HEK293 (cell line): ENCODE measurements at regions not wholly inside any gene's neighbourhood (a gene's known extent, or its start where the extent isn't known, plus 50 kb on each side); places are given as distances from the start of the nearest gene placed in this dataset.
"Not testable (repeated sequence)": the region's sequence is repeated elsewhere in the genome, so short reads cannot be mapped to it uniquely, and the experiment has no call there.

Source experiments
- CTCF ChIA-PET: fragments of 350-600 bp; formaldehyde crosslinking; extraction: SDS; loops from one replicate; lab custom pipeline; 2021; ENCODE audit warnings: antibody characterized with exemption; lab: Yijun Ruan, JAX
- POLR2A ChIA-PET: fragments of 300-600 bp; formaldehyde crosslinking; extraction: SDS; loops from one replicate; lab custom pipeline; 2020; ENCODE audit warnings: antibody characterized with exemption, inconsistent platforms; lab: Yijun Ruan, JAX
- H3K27ac ChIP-seq: fragments of 200-500 bp; sonication (Bioruptor generic); 2 replicates; pipeline ENCODE4 v1.5.1; 2014; ENCODE audit warnings: low read depth, low read length, control low read depth, inconsistent platforms; ENCODE audit errors: extremely low read depth
- H3K36me3 ChIP-seq, 2 experiments: fragments of 200-500 bp in 1 of 2; sonication (Bioruptor generic) in 1 of 2; 1 replicate in 1 of 2; 2 replicates in 1 of 2; pipeline ENCODE4 v1.5.1; 2014 to 2017; ENCODE audit warnings: inconsistent platforms in 2 of 2, low read length in 2 of 2; ENCODE audit not compliant: control insufficient read depth in 2 of 2, insufficient read depth in 1 of 2
- H3K4me1 ChIP-seq: fragments of 200-500 bp; sonication (Bioruptor generic); 2 replicates; pipeline ENCODE4 v1.5.1; 2014; ENCODE audit warnings: mild to moderate bottlenecking, low read length, inconsistent platforms; ENCODE audit not compliant: control insufficient read depth, insufficient read depth
- H3K4me3 ChIP-seq: 2 replicates; pipeline ENCODE4 v1.5.1; 2011; ENCODE audit warnings: low read depth, mild to moderate bottlenecking, control low read depth, low read length, moderate library complexity
- H3K9me3 ChIP-seq: fragments of 200-500 bp; sonication (Bioruptor generic); 2 replicates; pipeline ENCODE4 v1.5.1; 2014; ENCODE audit warnings: low read depth, low read length, inconsistent platforms; ENCODE audit not compliant: control insufficient read depth, insufficient read depth
- AEBP2 ChIP-seq: fragments of 450-650 bp; formaldehyde crosslinking; IDR thresholded peaks from 2 replicates; pipeline ENCODE4 v1.5.1; 2016; ENCODE audit warnings: missing biosample characterization, missing genetic modification characterization, borderline replicate concordance
- BCL11A ChIP-seq: fragments of 450-650 bp; formaldehyde crosslinking; IDR thresholded peaks from 2 replicates; pipeline ENCODE4 v1.5.1; 2016; ENCODE audit warnings: low read depth, missing biosample characterization, missing genetic modification characterization
- KLF9 ChIP-seq: fragments of 450-650 bp; formaldehyde crosslinking; IDR thresholded peaks from 2 replicates; pipeline ENCODE4 v1.5.1; 2016; ENCODE audit warnings: missing biosample characterization, missing genetic modification characterization, low read depth
- SETDB1 ChIP-seq: IDR thresholded peaks from one replicate; pipeline ENCODE4 v1.6.1; 2017; ENCODE audit warnings: mild to moderate bottlenecking, low read length, moderate library complexity, mixed read lengths; ENCODE audit not compliant: insufficient read length
- YY1 ChIP-seq: fragments of 450-650 bp; formaldehyde crosslinking; IDR thresholded peaks from 2 replicates; pipeline ENCODE4 v1.5.1; 2018; ENCODE audit warnings: missing biosample characterization, missing genetic modification characterization
- ZNF133 ChIP-seq: fragments of 450-650 bp; formaldehyde crosslinking; IDR thresholded peaks from 2 replicates; pipeline ENCODE4 v1.5.1; 2016; ENCODE audit warnings: missing biosample characterization, missing genetic modification characterization
- ZNF140 ChIP-seq: fragments of 450-650 bp; formaldehyde crosslinking; IDR thresholded peaks from 2 replicates; pipeline ENCODE4 v1.5.1; 2016; ENCODE audit warnings: missing biosample characterization, missing genetic modification characterization
- ZNF266 ChIP-seq: fragments of 450-650 bp; formaldehyde crosslinking; IDR thresholded peaks from 2 replicates; pipeline ENCODE4 v1.5.1; 2016; ENCODE audit warnings: missing biosample characterization, missing genetic modification characterization, low read depth
- ZNF501 ChIP-seq: fragments of 450-650 bp; formaldehyde crosslinking; IDR thresholded peaks from 2 replicates; pipeline ENCODE4 v1.5.1; 2016; ENCODE audit warnings: missing biosample characterization, missing genetic modification characterization
- ZNF510 ChIP-seq: fragments of 450-650 bp; formaldehyde crosslinking; IDR thresholded peaks from 2 replicates; pipeline ENCODE4 v1.5.1; 2018; ENCODE audit warnings: mild to moderate bottlenecking, missing genetic modification characterization, missing biosample characterization; ENCODE audit not compliant: insufficient replicate concordance
- ZNF544 ChIP-seq: fragments of 450-650 bp; formaldehyde crosslinking; IDR thresholded peaks from 2 replicates; pipeline ENCODE4 v1.5.0; 2017; ENCODE audit warnings: missing biosample characterization, missing genetic modification characterization
- ZNF660 ChIP-seq: fragments of 450-650 bp; IDR thresholded peaks from 2 replicates; pipeline ENCODE4 v1.5.1; 2018; ENCODE audit warnings: missing biosample characterization, mild to moderate bottlenecking, missing genetic modification characterization
- TF ChIP-seq, protein P1 (sequence below): fragments of 450-650 bp; formaldehyde crosslinking; IDR thresholded peaks from 2 replicates; pipeline ENCODE4 v1.5.1; 2016; ENCODE audit warnings: missing biosample characterization, missing genetic modification characterization
- TF ChIP-seq, protein P2 (sequence below): fragments of 450-650 bp; formaldehyde crosslinking; IDR thresholded peaks from 2 replicates; pipeline ENCODE4 v1.5.1; 2016; ENCODE audit warnings: missing biosample characterization, missing genetic modification characterization

GRCh38 chr12:74780182-74780849 lies 242.7 kb downstream of the ATXN7L3B start (continued):
- TF ChIP-seq, protein P1, sequence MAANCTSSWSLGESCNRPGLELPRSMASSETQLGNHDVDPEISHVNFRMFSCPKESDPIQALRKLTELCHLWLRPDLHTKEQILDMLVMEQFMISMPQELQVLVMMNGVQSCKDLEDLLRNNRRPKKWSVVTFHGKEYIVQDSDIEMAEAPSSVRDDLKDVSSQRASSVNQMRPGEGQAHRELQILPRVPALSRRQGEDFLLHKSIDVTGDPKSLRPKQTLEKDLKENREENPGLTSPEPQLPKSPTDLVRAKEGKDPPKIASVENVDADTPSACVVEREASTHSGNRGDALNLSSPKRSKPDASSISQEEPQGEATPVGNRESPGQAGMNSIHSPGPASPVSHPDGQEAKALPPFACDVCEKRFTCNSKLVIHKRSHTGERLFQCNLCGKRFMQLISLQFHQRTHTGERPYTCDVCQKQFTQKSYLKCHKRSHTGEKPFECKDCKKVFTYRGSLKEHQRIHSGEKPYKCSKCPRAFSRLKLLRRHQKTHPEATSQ, result no peak
- TF ChIP-seq AEBP2 (tag by site-specific recombination) (no peak), ZNF501 (tag by site-specific recombination) (no peak), BCL11A (tag by site-specific recombination) (no peak), ZNF510 (tag by site-specific recombination) (no peak), SETDB1 (no peak), ZNF660 (tag by site-specific recombination) (no peak), ZNF544 (no peak)

DNA sequence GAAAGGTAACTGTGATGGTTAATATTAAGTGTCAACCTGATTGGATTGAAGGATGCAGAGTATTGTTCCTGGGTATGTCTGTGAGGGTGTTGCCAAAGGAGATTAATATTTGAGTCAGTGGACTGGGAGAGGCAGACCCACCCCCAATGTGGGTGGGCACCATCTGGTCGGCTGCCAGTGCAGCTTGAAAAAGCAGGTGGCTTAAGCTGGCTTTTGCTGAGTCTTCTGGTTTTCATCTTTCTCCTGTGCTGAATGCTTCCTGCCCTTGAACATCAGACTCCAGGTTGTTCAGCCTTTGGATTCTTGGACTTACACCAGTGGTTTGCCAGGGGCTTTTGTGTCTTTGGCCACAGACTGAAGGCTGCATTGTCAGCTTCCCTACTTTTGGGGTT lies 243.2 kb downstream of the ATXN7L3B start:
- CTCF ChIA-PET, H3K27ac ChIP-seq, H3K36me3 ChIP-seq, H3K9me3 ChIP-seq, H3K4me1 ChIP-seq, H3K4me3 ChIP-seq, POLR2A ChIA-PET: not testable (repeated sequence)

DNA sequence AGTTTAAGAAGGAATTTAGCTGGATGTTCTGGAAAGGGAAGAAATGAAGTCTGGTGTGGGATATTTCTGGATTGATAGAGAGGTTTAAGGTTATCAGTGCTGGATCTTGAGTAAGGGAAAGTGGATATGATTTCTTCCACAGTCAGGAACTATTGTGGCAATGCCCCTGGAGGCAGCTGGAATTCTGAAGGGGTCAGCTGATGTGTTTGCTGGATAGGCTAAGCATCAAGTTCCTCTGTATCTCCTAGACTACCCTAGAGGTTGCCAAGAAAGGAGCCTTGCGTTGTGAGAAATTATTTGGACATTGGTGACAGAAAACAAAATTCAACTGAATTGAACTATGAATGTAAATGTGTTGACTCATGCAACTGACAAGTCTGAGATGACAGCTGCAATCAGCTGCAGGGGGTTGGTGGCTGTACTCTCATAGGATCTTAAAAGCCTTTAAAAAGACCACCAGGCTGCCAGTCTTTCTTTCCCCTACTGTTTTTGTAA lies 244.4 kb downstream of the ATXN7L3B start:
- H3K4me1 ChIP-seq, result no peaks in the 10 kb centered on the region
- H3K36me3 ChIP-seq, result no peaks in the 10 kb centered on the region
- no peak for TF ChIP-seq ZNF133
- no peak for TF ChIP-seq KLF9 (tag by site-specific recombination)
- TF ChIP-seq, protein P2, sequence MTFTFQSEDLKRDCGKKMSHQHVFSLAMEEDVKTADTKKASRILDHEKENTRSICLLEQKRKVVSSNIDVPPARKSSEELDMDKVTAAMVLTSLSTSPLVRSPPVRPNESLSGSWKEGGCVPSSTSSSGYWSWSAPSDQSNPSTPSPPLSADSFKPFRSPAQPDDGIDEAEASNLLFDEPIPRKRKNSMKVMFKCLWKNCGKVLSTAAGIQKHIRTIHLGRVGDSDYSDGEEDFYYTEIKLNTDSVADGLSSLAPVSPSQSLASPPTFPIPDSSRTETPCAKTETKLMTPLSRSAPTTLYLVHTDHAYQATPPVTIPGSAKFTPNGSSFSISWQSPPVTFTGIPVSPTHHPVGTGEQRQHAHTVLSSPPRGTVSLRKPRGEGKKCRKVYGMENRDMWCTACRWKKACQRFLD (tag by site-specific recombination), result no peak
- H3K27ac ChIP-seq, result no peak overlapping the region
- CTCF ChIA-PET, result interaction anchor here (1.2 kb wide), 1 partner anchor 14 kb away, joined by 4 read pairs; no protein-coding TSS in a partner anchor
- no peak overlapping the region for H3K4me3 ChIP-seq
- no peaks in the 10 kb centered on the region for H3K9me3 ChIP-seq
- POLR2A ChIA-PET, result no interaction called here

DNA sequence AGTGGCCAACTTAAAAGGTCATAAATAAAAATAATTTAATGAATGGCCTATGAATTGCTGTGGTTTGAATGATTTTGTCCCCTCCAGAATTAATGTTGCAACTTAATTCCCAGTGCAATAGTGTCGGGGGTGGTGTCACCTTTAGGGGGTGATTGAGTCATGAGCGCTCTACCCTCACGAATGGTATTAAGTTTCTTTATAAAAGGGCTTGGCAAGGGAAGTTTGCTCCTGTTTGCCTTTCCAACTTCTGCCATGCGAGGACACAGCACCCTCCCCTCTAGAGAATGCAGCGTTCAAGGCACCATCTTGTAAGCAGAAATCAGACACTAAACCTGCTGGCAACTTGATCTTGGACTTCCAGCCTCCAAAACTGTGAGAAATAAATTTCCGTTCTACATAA lies 253.3 kb downstream of the ATXN7L3B start:
- TF ChIP-seq YY1 (tag by site-specific recombination), result no peak
- TF ChIP-seq ZNF140, result no peak
- no peak for TF ChIP-seq ZNF266 (tag by site-specific recombination)
- TF ChIP-seq, all 188 proteins: peak for 0

More for the DNA sequence above, 253.3 kb downstream of the ATXN7L3B start:
- no peak overlapping the region for H3K4me3 ChIP-seq
- CTCF ChIA-PET, result no interaction called here
- H3K27ac ChIP-seq, result no peak overlapping the region
- H3K9me3 ChIP-seq, result no peaks in the 10 kb centered on the region
- POLR2A ChIA-PET, result no interaction called here
- no peaks in the 10 kb centered on the region for H3K36me3 ChIP-seq
- H3K4me1 ChIP-seq, result no peaks in the 10 kb centered on the region
